AG10803 (cell line): ENCODE measurements at regions not wholly inside any gene's neighbourhood (a gene's known extent, or its start where the extent isn't known, plus 50 kb on each side); places are given as distances from the start of the nearest gene placed in this dataset.

ENCODE experiments used
- DNase-seq: peaks from one replicate; pipeline ENCODE4 v3.0.0; 2010; ENCODE audit warnings: low read depth
- H3K4me3 ChIP-seq: 2 replicates; pipeline ENCODE4 v1.5.1; 2011; ENCODE audit warnings: mild to moderate bottlenecking, low read length, control low read depth
- CTCF ChIP-seq: conservative IDR thresholded peaks from 2 replicates; pipeline ENCODE4 v1.5.1; 2011; ENCODE audit warnings: mild to moderate bottlenecking, low read length, control low read depth, inconsistent platforms

- H3K4me3 ChIP-seq, result no peak overlapping the region
- DNase-seq, result no peak
- no peak for TF ChIP-seq CTCF
Measured at GRCh38 chr11:37406651-37407050, 808.6 kb upstream of the RAG2 start.

- peak; percentile 1 for DNase-seq
- no peak for TF ChIP-seq CTCF
- H3K4me3 ChIP-seq, result no peak overlapping the region
Measured at GRCh38 chr11:37404231-37404630, 806.2 kb upstream of the RAG2 start.

- H3K4me3 ChIP-seq, result no peak overlapping the region
- no peak for DNase-seq
- no peak for TF ChIP-seq CTCF
Measured at GRCh38 chr11:37402663-37403062, 804.6 kb upstream of the RAG2 start.

- no peak for DNase-seq
- no peak for TF ChIP-seq CTCF
- no peak overlapping the region for H3K4me3 ChIP-seq
Measured at GRCh38 chr11:37394236-37394870, 796.3 kb upstream of the RAG2 start.

GRCh38 chr11:37391615-37392014, 793.6 kb upstream of the RAG2 start:
- no peak for TF ChIP-seq CTCF
- DNase-seq, result no peak
- H3K4me3 ChIP-seq, result no peak overlapping the region

- TF ChIP-seq CTCF, result no peak
- no peak for DNase-seq
- no peak overlapping the region for H3K4me3 ChIP-seq
Measured at GRCh38 chr11:37390576-37391083, 792.6 kb upstream of the RAG2 start.

GRCh38 chr11:37378958-37379357, 780.9 kb upstream of the RAG2 start:
- no peak for TF ChIP-seq CTCF
- no peak for DNase-seq
- no peak overlapping the region for H3K4me3 ChIP-seq
